HUES48 (cell line): ENCODE measurements at regions not wholly inside any gene's neighbourhood (a gene's known extent, or its start where the extent isn't known, plus 50 kb on each side); places are given as distances from the start of the nearest gene placed in this dataset.
"Not testable (repeated sequence)": the region's sequence is repeated elsewhere in the genome, so short reads cannot be mapped to it uniquely, and the experiment has no call there.

Source experiments
- H3K27ac ChIP-seq: one replicate; pipeline ENCODE4 v1.7.0; 2013; ENCODE audit warnings: low read depth, low read length, inconsistent platforms
- H3K27me3 ChIP-seq: 2 replicates; pipeline ENCODE4 v1.6.1; 2013; ENCODE audit warnings: mild to moderate bottlenecking, low read length; ENCODE audit not compliant: control insufficient read depth, insufficient read depth
- H3K36me3 ChIP-seq: 2 replicates; pipeline ENCODE4 v1.6.1; 2013; ENCODE audit warnings: low read length; ENCODE audit not compliant: control insufficient read depth, insufficient read depth
- H3K4me1 ChIP-seq: 2 replicates; pipeline ENCODE4 v1.6.1; 2013; ENCODE audit warnings: mild to moderate bottlenecking, low read length; ENCODE audit not compliant: control insufficient read depth, insufficient read depth
- H3K4me3 ChIP-seq: 2 replicates; pipeline ENCODE4 v1.5.1; 2013; ENCODE audit warnings: mild to moderate bottlenecking, low read depth, low read length
- H3K9ac ChIP-seq: 2 replicates; pipeline ENCODE4 v1.6.1; 2013; ENCODE audit warnings: mild to moderate bottlenecking, low read depth, low read length, moderate library complexity
- H3K9me3 ChIP-seq: 2 replicates; pipeline ENCODE4 v1.6.1; 2013; ENCODE audit warnings: low read length; ENCODE audit not compliant: control insufficient read depth, insufficient read depth

- H3K9me3 ChIP-seq = peaks cover 8% of the 10 kb centered on the region; the same call in 1 of the 2 replicates
- H3K36me3 ChIP-seq = no peaks in the 10 kb centered on the region
- no peaks in the 10 kb centered on the region for H3K4me1 ChIP-seq
- H3K27me3 ChIP-seq = no peaks in the 10 kb centered on the region
- H3K27ac ChIP-seq = no peak overlapping the region
- no peak overlapping the region for H3K4me3 ChIP-seq
- no peak overlapping the region for H3K9ac ChIP-seq
Measured at GRCh38 chr14:86794689-86795088, 1198.3 kb downstream of the GALC start.

- Histone ChIP-seq H3K9ac (no peak overlapping the region), H3K27me3 (no peaks in the 10 kb centered on the region), H3K9me3 (peaks cover 8% of the 10 kb centered on the region; the same call in 1 of the 2 replicates), H3K27ac (no peak overlapping the region), H3K4me1 (no peaks in the 10 kb centered on the region), H3K36me3 (no peaks in the 10 kb centered on the region), H3K4me3 (no peak overlapping the region)
Measured at GRCh38 chr14:86790408-86791364, 1202.3 kb downstream of the GALC start.

- H3K4me1 ChIP-seq = no peaks in the 10 kb centered on the region
- H3K27me3 ChIP-seq = no peaks in the 10 kb centered on the region
- no peak overlapping the region for H3K9ac ChIP-seq
- H3K4me3 ChIP-seq = no peak overlapping the region
- H3K27ac ChIP-seq = no peak overlapping the region
- peaks cover 8% of the 10 kb centered on the region; the same call in 1 of the 2 replicates for H3K9me3 ChIP-seq
- no peaks in the 10 kb centered on the region for H3K36me3 ChIP-seq
Measured at GRCh38 chr14:86788224-86788623, 1204.8 kb downstream of the GALC start.

- Histone ChIP-seq H3K9me3 (peaks cover 8% of the 10 kb centered on the region; the same call in 1 of the 2 replicates), H3K9ac (no peak overlapping the region), H3K36me3 (no peaks in the 10 kb centered on the region), H3K27ac (no peak overlapping the region), H3K4me1 (no peaks in the 10 kb centered on the region), H3K4me3 (no peak overlapping the region), H3K27me3 (no peaks in the 10 kb centered on the region)
Measured at GRCh38 chr14:86787717-86788116, 1205.3 kb downstream of the GALC start.

GRCh38 chr14:86782092-86782580 lies 1210.8 kb downstream of the GALC start:
- H3K4me1 ChIP-seq = no peaks in the 10 kb centered on the region
- H3K9ac ChIP-seq = no peak overlapping the region
- H3K27ac ChIP-seq = no peak overlapping the region
- H3K27me3 ChIP-seq = no peaks in the 10 kb centered on the region
- no peaks in the 10 kb centered on the region for H3K36me3 ChIP-seq
- H3K9me3 ChIP-seq = no peaks in the 10 kb centered on the region
- H3K4me3 ChIP-seq = no peak overlapping the region

- Histone ChIP-seq H3K4me3 (no peak overlapping the region), H3K36me3 (no peaks in the 10 kb centered on the region), H3K9ac (no peak overlapping the region), H3K27me3 (no peaks in the 10 kb centered on the region), H3K9me3 (no peaks in the 10 kb centered on the region; the same call in 1 of the 2 replicates), H3K4me1 (no peaks in the 10 kb centered on the region), H3K27ac (no peak overlapping the region)
Measured at GRCh38 chr14:86780876-86781510, 1212.0 kb downstream of the GALC start.

- Histone ChIP-seq H3K4me3 (no peak overlapping the region), H3K9ac (no peak overlapping the region), H3K4me1 (no peaks in the 10 kb centered on the region), H3K27me3 (no peaks in the 10 kb centered on the region), H3K36me3 (no peaks in the 10 kb centered on the region), H3K9me3 (no peaks in the 10 kb centered on the region; the same call in 1 of the 2 replicates), H3K27ac (no peak overlapping the region)
Measured at GRCh38 chr14:86780461-86780860, 1212.5 kb downstream of the GALC start.

GRCh38 chr14:86779416-86779815 lies 1213.6 kb downstream of the GALC start:
- Histone ChIP-seq H3K36me3 (no peaks in the 10 kb centered on the region), H3K9me3 (no peaks in the 10 kb centered on the region; the same call in 1 of the 2 replicates), H3K4me3 (no peak overlapping the region), H3K4me1 (no peaks in the 10 kb centered on the region), H3K27me3 (no peaks in the 10 kb centered on the region), H3K27ac (no peak overlapping the region), H3K9ac (no peak overlapping the region)

GRCh38 chr14:86777963-86778602 lies 1214.9 kb downstream of the GALC start:
- H3K27ac ChIP-seq = no peak overlapping the region
- no peaks in the 10 kb centered on the region for H3K27me3 ChIP-seq
- no peaks in the 10 kb centered on the region for H3K4me1 ChIP-seq
- H3K36me3 ChIP-seq = no peaks in the 10 kb centered on the region
- no peak overlapping the region for H3K4me3 ChIP-seq
- no peak overlapping the region for H3K9ac ChIP-seq
- H3K9me3 ChIP-seq = no peaks in the 10 kb centered on the region; the same call in 1 of the 2 replicates

GRCh38 chr14:86775896-86776295 lies 1217.1 kb downstream of the GALC start:
- not testable (repeated sequence) for H3K36me3 ChIP-seq, H3K9ac ChIP-seq, H3K9me3 ChIP-seq, H3K27me3 ChIP-seq, H3K4me1 ChIP-seq, H3K27ac ChIP-seq, H3K4me3 ChIP-seq
